Spleen (tissue), 11 donors: ENCODE measurements at regions not wholly inside any gene's neighbourhood (a gene's known extent, or its start where the extent isn't known, plus 50 kb on each side); places are given as distances from the start of the nearest gene placed in this dataset.

Experiments
- DNase-seq: peaks from one replicate; pipeline ENCODE4 v3.0.0-alpha.2; 2020
- H3K27ac ChIP-seq, 8 donors: fragments of 200-600 bp; sonication (generic) in 7 of 8; 1 replicate in 4 of 8; 2 replicates in 4 of 8; pipeline versions ENCODE4 v1.5.0 to v1.8.0; 2016 to 2021; ENCODE audit warnings: inconsistent platforms in 4 of 8, mild to moderate bottlenecking in 4 of 8, moderate library complexity in 1 of 8
- H3K27me3 ChIP-seq, 7 donors: fragments of 200-600 bp; sonication (generic) in 6 of 7; replicated peaks in 1 of 7; 1 replicate in 4 of 7; 2 replicates in 3 of 7; pipeline versions ENCODE4 v1.5.0 to v1.8.0; 2016 to 2021; ENCODE audit warnings: inconsistent platforms in 3 of 7, mild to moderate bottlenecking in 1 of 7
- H3K36me3 ChIP-seq, 6 donors: fragments of 200-600 bp; sonication (generic) in 5 of 6; 1 replicate in 4 of 6; 2 replicates in 2 of 6; pipeline versions ENCODE4 v1.5.0 to v1.8.0; 2016 to 2021; ENCODE audit warnings: inconsistent platforms in 2 of 6
- H3K4me1 ChIP-seq, 6 donors: fragments of 200-600 bp; sonication (generic) in 5 of 6; 1 replicate in 3 of 6; 2 replicates in 3 of 6; pipeline versions ENCODE4 v1.5.0 to v1.8.0; 2016 to 2021; ENCODE audit warnings: inconsistent platforms in 3 of 6
- H3K4me3 ChIP-seq, 8 donors: fragments of 200-600 bp; sonication (generic) in 7 of 8; 1 replicate in 4 of 8; 2 replicates in 4 of 8; pipeline versions ENCODE4 v1.5.0 to v1.8.0; 2016 to 2021; ENCODE audit warnings: inconsistent platforms in 4 of 8, mild to moderate bottlenecking in 4 of 8, moderate library complexity in 2 of 8
- H3K9me3 ChIP-seq, 8 donors: fragments of 200-600 bp; sonication (generic) in 7 of 8; 1 replicate in 4 of 8; 2 replicates in 4 of 8; pipeline versions ENCODE4 v1.5.0 to v1.8.0; 2016 to 2021; ENCODE audit warnings: inconsistent platforms in 4 of 8
- CTCF ChIP-seq, 11 experiments: fragments of 200-600 bp in 7 of 11; fragments of 450-650 bp in 4 of 11; sonication (generic) in 4 of 11; IDR thresholded peaks in 8 of 11; conservative IDR thresholded peaks in 3 of 11; 1 replicate in 7 of 11; 2 replicates in 4 of 11; pipeline versions ENCODE4 v1.4.0 to v1.8.0; 2016 to 2021; ENCODE audit warnings: antibody characterized with exemption in 11 of 11, inconsistent platforms in 4 of 11, mild to moderate bottlenecking in 1 of 11
- POLR2A ChIP-seq, 3 donors: fragments of 450-650 bp; IDR thresholded peaks; one replicate each; pipeline ENCODE4 v1.5.1; 2017; ENCODE audit warnings: antibody characterized with exemption in 3 of 3, mild to moderate bottlenecking in 1 of 3
- POLR2AphosphoS5 ChIP-seq, 3 donors: sonication (generic); formaldehyde crosslinking; IDR thresholded peaks; one replicate each; pipeline ENCODE4 v1.5.1; 2017; ENCODE audit warnings: antibody characterized with exemption in 3 of 3
- WGBS, 5 donors: extraction: QIAGEN DNeasy Blood & Tissue Kit in 3 of 5; methylation state at CpG; one replicate each; pipeline versions ENCODE4 v1.1.5 to v1.1.7; 2013 to 2018; 5-methylcytosine and 5-hydroxymethylcytosine counted together
- intact Hi-C: fragments of 100-400 bp; cut with DNase I; formaldehyde crosslinking; loops from one replicate; pipeline ENCODE4 v1.15.0; 2023; ENCODE audit warnings: low total_unique reads
- donor health status: healthy with polysubstance abuse.
- donor health status: DM: no; HTN: no; CAD: no; lungs with moderate emphysema.
- donor health status: DM: no; HTN: no; CAD: no.
- donor health status: Bipolar disorder and iron deficiency.
- donor health status: healthy.
- donor health status: DM: no; HTN: no; CAD: no.
- donor health status: DM: yes; HTN: yes; CAD: no.

DNA sequence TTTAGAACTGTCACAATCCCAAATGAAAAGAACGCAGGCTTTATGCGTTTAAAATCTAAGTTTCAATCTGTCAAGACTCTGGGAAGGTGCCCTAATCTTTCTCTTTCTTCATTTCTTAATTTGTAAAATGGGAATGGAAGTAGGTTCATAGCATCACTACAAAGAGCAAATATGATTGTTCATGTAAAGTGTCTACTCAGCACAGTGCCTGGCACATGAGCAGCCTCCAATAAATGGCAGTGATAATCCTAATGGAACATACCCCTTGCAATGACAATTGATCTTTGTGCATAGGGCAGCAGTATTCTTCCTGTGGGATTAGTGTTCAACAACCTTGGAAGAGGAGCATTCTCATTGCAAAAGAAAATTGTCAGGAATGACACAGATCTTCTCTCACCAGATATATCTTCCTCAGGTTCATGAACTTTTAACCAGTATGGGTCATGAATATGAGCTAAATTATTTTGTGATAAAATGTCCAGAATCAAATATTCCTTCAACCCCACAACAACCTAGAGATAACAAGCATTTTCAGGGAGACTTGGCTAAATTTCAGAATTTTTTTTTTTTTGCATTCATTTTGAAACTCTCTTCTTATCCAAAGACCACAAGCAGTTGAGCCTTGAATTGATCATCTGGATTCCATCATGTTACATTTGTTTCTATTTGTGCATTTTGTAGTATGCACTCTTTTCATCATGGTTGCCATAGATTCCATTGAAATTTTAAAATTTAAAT is 149.1 kb downstream of the TBX18 start:
- no peaks in the 10 kb centered on the region for H3K4me1 ChIP-seq
- no peaks in the 10 kb centered on the region for H3K9me3 ChIP-seq
- H3K27ac ChIP-seq, result no peak overlapping the region
- 72 to 93% (median 85%) methylated on average over 2 of the region's 2 CpGs for WGBS, 5 donors
- no peaks in the 10 kb centered on the region for H3K36me3 ChIP-seq
- intact Hi-C loops, result no loop called here
- TF ChIP-seq POLR2A (IDR thresholded peaks at IDR 0.05) (no peak), CTCF (IDR thresholded peaks at IDR 0.05 in 8 of 11, conservative IDR thresholded peaks at IDR 0.05 in 3 of 11) (no peak), POLR2AphosphoS5 (IDR thresholded peaks at IDR 0.05) (no peak)
- no peak overlapping the region for H3K4me3 ChIP-seq
- no peak for DNase-seq
- no peaks in the 10 kb centered on the region for H3K27me3 ChIP-seq

DNA sequence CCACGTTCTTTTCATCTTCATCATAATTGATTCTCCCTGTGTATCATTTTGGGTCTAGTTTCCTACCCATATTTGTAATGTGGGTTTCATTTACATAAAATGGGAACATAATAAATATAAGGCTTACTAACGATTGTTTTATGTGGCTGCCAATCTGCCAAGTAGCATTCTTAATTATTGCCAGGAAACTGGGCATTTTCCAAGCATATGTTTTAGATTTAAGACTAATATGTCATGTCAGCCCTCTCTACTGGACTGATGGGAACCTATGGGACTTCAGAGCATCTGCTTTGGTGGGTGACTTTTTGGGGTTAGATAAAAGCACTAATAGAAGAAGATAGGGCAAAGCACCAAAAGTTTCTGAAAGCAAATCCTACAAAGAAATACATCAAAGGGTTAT is 157.5 kb downstream of the TBX18 start:
- Histone ChIP-seq H3K4me1 (no peaks in the 10 kb centered on the region), H3K27me3 (no peaks in the 10 kb centered on the region), H3K36me3 (no peaks in the 10 kb centered on the region), H3K4me3 (no peak overlapping the region), H3K9me3 (peaks cover 0 to 3% (median 0%) of the 10 kb centered on the region in 8 donors), H3K27ac (no peak overlapping the region)
- WGBS, 5 donors, result 60 to 81% (median 68%) methylated on average over 2 of the region's 2 CpGs
- TF ChIP-seq POLR2AphosphoS5 (IDR thresholded peaks at IDR 0.05) (no peak), POLR2A (IDR thresholded peaks at IDR 0.05) (no peak), CTCF (IDR thresholded peaks at IDR 0.05 in 8 of 11, conservative IDR thresholded peaks at IDR 0.05 in 3 of 11) (no peak)
- no peak for DNase-seq
- intact Hi-C loops, result no loop called here

DNA sequence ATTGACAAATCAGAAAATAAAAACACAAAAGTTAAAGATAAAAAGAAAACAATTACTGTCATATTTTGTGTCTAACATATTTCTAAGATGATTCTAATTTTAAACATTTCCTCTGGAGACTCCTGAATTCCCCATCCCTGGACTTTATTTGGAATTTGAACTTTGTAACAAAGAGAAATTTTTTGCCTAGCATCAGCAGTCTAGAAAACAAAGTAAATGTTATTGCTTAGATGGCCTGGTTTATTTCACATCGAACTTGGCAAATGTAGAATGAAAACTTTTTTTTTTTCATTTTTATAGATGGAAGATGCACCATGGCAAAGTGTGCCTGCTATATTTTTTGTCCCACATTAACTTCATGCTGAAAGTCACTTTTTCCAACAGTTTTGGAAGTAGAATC is 159.1 kb downstream of the TBX18 start:
- WGBS, 5 donors, result 77 to 90% (median 85%) methylated on average over 1 of the region's 1 CpG
- H3K9me3 ChIP-seq, result peaks cover 0 to 5% (median 0%) of the 10 kb centered on the region in 8 donors
- no peaks in the 10 kb centered on the region for H3K4me1 ChIP-seq
- no peaks in the 10 kb centered on the region for H3K27me3 ChIP-seq
- DNase-seq, result no peak
- H3K4me3 ChIP-seq, result no peak overlapping the region
- intact Hi-C loops, result no loop called here
- TF ChIP-seq POLR2AphosphoS5 (IDR thresholded peaks at IDR 0.05), result no peak
- no peak for TF ChIP-seq POLR2A (IDR thresholded peaks at IDR 0.05)
- no peaks in the 10 kb centered on the region for H3K36me3 ChIP-seq
- no peak overlapping the region for H3K27ac ChIP-seq

DNA sequence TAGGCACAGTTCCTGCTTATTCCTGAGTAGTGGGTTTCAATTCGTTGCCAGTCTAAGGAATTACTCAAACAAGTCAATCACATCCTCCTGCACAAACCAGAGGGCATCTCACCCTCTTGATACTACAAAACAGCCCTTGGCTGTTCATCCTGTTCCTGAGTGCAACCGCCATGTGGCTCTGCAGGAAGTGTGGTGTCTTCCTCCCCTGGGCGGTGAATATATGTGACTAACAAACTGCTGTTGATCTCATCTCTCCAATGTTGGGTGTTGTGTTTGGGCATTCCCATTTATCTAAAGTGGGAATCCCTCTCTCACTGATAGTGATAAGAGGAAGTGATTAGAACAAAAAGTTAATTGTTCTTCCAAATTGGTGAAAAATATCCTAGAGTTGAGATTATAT is 163.0 kb downstream of the TBX18 start:
- Histone ChIP-seq H3K4me3 (no peak overlapping the region), H3K9me3 (peaks cover 0 to 5% (median 0%) of the 10 kb centered on the region in 8 donors), H3K36me3 (no peaks in the 10 kb centered on the region), H3K4me1 (no peaks in the 10 kb centered on the region), H3K27me3 (no peaks in the 10 kb centered on the region), H3K27ac (no peak overlapping the region)
- intact Hi-C loops, result no loop called here
- no peak for DNase-seq
- no peak for TF ChIP-seq CTCF (IDR thresholded peaks at IDR 0.05 in 8 of 11, conservative IDR thresholded peaks at IDR 0.05 in 3 of 11)
- no peak for TF ChIP-seq POLR2AphosphoS5 (IDR thresholded peaks at IDR 0.05)
- TF ChIP-seq POLR2A (IDR thresholded peaks at IDR 0.05), result no peak
- 39 to 55% (median 49%) methylated on average over 3 of the region's 3 CpGs for WGBS, 5 donors
